ENCODE measurements at regions not wholly inside any gene's neighbourhood (a gene's known extent, or its start where the extent isn't known, plus 50 kb on each side); places are given as distances from the start of the nearest gene placed in this dataset.

GRCh38 chr4:12138488-12138887, 709.8 kb upstream of the HS3ST1 start:
- no peak for DNase-seq (ENCODE audit: low spot score in 2 of 2)
- intact Hi-C loops (cut with DNase I; ENCODE audit: low total_unique reads), result no loop called here

GRCh38 chr4:12137575-12137974, 708.9 kb upstream of the HS3ST1 start:
- TF ChIP-seq CTCF (IDR thresholded peaks at IDR 0.05) (no peak), POLR2A (IDR thresholded peaks at IDR 0.05) (no peak), POLR2AphosphoS5 (IDR thresholded peaks at IDR 0.05) (no peak)
- H3K4me1 ChIP-seq, result no peaks in the 10 kb centered on the region
- intact Hi-C loops (cut with DNase I; ENCODE audit: low total_unique reads), result no loop called here
- H3K27me3 ChIP-seq, result no peaks in the 10 kb centered on the region
- peaks cover 0 to 14% of the 10 kb centered on the region in 2 donors for H3K9me3 ChIP-seq
- H3K27ac ChIP-seq, result no peak overlapping the region
- DNase-seq (ENCODE audit: low spot score in 2 of 2), result no peak
- H3K4me3 ChIP-seq, result no peak overlapping the region
- H3K36me3 ChIP-seq, result no peaks in the 10 kb centered on the region

More at GRCh38 chr4:12138488-12138887, 709.8 kb upstream of the HS3ST1 start:
- Histone ChIP-seq H3K36me3 (no peaks in the 10 kb centered on the region), H3K4me3 (no peak overlapping the region), H3K27me3 (no peaks in the 10 kb centered on the region), H3K4me1 (no peaks in the 10 kb centered on the region), H3K9me3 (peaks cover 0 to 5% of the 10 kb centered on the region in 2 donors), H3K27ac (no peak overlapping the region)
- TF ChIP-seq POLR2A (IDR thresholded peaks at IDR 0.05) (no peak), POLR2AphosphoS5 (IDR thresholded peaks at IDR 0.05) (no peak), CTCF (IDR thresholded peaks at IDR 0.05) (no peak)

- no peak for TF ChIP-seq CTCF (IDR thresholded peaks at IDR 0.05)
- no peak for TF ChIP-seq POLR2AphosphoS5 (IDR thresholded peaks at IDR 0.05)
- no peak for TF ChIP-seq POLR2A (IDR thresholded peaks at IDR 0.05)
- no peaks in the 10 kb centered on the region for H3K27me3 ChIP-seq
- no peak overlapping the region for H3K27ac ChIP-seq
- intact Hi-C loops (cut with DNase I; ENCODE audit: low total_unique reads), result no loop called here
- H3K9me3 ChIP-seq, result no peaks in the 10 kb centered on the region
- no peaks in the 10 kb centered on the region for H3K4me1 ChIP-seq
- no peak overlapping the region for H3K4me3 ChIP-seq
- DNase-seq (ENCODE audit: low spot score in 2 of 2), result no peak
- no peaks in the 10 kb centered on the region for H3K36me3 ChIP-seq
These were observed 697.8 kb upstream of the HS3ST1 start for GRCh38 chr4:12126474-12126873.

GRCh38 chr4:12124138-12124537, 695.4 kb upstream of the HS3ST1 start:
- H3K4me1 ChIP-seq, result no peaks in the 10 kb centered on the region
- no peaks in the 10 kb centered on the region for H3K27me3 ChIP-seq
- no peak for DNase-seq (ENCODE audit: low spot score in 2 of 2)
- TF ChIP-seq CTCF (IDR thresholded peaks at IDR 0.05), result no peak
- TF ChIP-seq POLR2AphosphoS5 (IDR thresholded peaks at IDR 0.05), result no peak
- no peak for TF ChIP-seq POLR2A (IDR thresholded peaks at IDR 0.05)
- H3K36me3 ChIP-seq, result no peaks in the 10 kb centered on the region
- H3K9me3 ChIP-seq, result no peaks in the 10 kb centered on the region
- H3K4me3 ChIP-seq, result no peak overlapping the region
- H3K27ac ChIP-seq, result no peak overlapping the region
- intact Hi-C loops (cut with DNase I; ENCODE audit: low total_unique reads), result no loop called here

GRCh38 chr4:12123707-12124106, 695.0 kb upstream of the HS3ST1 start:
- H3K27ac ChIP-seq, result no peak overlapping the region
- no peaks in the 10 kb centered on the region for H3K36me3 ChIP-seq
- no peaks in the 10 kb centered on the region for H3K9me3 ChIP-seq
- intact Hi-C loops (cut with DNase I; ENCODE audit: low total_unique reads), result no loop called here
- no peaks in the 10 kb centered on the region for H3K4me1 ChIP-seq
- no peaks in the 10 kb centered on the region for H3K27me3 ChIP-seq
- DNase-seq (ENCODE audit: low spot score in 2 of 2), result no peak
- no peak overlapping the region for H3K4me3 ChIP-seq
- TF ChIP-seq CTCF (IDR thresholded peaks at IDR 0.05) (no peak), POLR2AphosphoS5 (IDR thresholded peaks at IDR 0.05) (no peak), POLR2A (IDR thresholded peaks at IDR 0.05) (no peak)
